Activated CD4-positive, alpha-beta T cell treated with anti-CD3 and anti-CD28 coated beads, Interleukin-2, Interleukin-6, amounts not matched to agents 100 ng/mL and 50 ng/mL, durations not matched to agents 16 hours and 8 hours (primary cell): ENCODE measurements at regions not wholly inside any gene's neighbourhood (a gene's known extent, or its start where the extent isn't known, plus 50 kb on each side); places are given as distances from the start of the nearest gene placed in this dataset.
"Not testable (repeated sequence)": the region's sequence is repeated elsewhere in the genome, so short reads cannot be mapped to it uniquely, and the experiment has no call there.

Experiments
- DNase-seq: peaks from one replicate; pipeline ENCODE4 v3.0.0-alpha.2; 2020

DNA sequence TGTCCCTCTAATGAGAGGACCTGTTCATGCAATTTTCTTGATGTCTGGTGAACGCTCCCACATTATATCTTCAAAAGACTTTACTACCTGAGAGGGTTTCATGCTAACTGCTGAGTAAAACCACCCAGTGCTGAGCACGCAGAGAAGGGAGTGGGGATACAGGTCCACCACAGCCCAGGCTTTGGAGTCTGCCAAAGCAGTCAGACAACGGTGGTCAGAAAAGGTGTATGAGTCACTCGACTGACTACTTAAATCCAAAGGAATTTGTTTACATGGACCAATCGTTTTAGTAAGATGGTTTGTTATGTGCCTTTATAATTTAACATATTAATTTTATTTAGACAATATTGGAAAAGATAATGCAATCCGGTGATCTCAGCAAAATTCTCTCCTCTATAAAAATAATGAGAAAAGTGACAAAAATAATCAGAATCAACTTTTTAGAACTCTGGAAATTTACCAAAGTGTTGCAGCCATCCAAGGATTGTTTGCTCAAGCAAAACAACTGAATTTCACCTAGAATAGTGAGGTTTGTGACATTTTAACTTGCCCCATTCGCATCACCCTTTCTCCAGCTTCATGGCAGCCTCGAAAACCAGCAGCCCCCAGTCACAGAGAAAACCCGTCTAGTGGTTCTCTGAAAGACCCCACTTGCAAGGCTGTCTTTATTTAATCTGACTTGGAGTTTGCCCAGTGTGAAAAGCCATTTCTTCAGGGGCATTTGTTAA is 52.1 kb upstream of the PLGLB2 start:
- DNase-seq, result not testable (repeated sequence)
